HG03460 (cell line): ENCODE measurements at regions not wholly inside any gene's neighbourhood (a gene's known extent, or its start where the extent isn't known, plus 50 kb on each side); places are given as distances from the start of the nearest gene placed in this dataset.

Source experiments
- ATAC-seq: cut with Tn5 transposase; IDR thresholded peaks from one replicate; pipeline ENCODE4 v1.9.1; 2021; ENCODE audit not compliant: unreplicated experiment

DNA sequence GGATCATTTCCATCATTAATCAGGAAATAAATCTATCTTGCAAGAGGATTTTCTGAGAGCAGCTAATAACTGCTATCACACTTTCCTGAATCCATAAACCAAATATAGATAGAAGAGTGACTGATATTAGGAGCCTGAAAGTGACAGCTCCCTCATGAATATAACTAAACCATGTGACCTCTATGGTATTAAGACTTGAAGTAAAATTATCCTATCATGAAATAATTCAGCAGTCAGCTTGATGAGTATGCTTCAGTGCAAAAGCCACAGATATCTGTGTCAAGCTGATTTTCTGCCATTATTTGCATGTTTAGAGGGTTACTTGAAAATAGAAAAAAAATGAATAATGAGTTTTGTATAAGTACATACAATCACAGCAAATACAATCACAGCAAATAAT is 80.1 kb upstream of the PPP1R3A start:
- no peak for ATAC-seq

GRCh38 chr7:113996405-113996804 is 77.6 kb upstream of the PPP1R3A start:
- no peak for ATAC-seq

DNA sequence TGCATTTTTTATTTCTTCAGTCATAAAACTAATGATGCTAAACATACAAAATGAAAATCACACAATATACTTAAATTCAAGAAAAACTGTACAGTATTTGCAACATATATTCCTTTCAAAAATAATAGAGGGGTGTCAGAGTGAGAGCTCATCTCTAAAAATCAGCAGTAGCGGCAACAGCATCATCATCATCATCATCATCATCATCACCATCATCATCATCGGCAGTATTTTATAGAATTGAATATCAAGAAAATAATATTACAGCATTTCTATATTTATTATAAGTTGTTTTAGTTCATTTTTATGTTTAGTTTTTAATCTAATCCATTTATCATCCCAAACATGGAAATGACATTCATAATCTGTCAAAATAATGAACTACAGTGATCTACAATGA is 67.4 kb upstream of the PPP1R3A start:
- no peak for ATAC-seq

- no peak for ATAC-seq
Measured at GRCh38 chr7:113976508-113976907, 57.7 kb upstream of the PPP1R3A start.

DNA sequence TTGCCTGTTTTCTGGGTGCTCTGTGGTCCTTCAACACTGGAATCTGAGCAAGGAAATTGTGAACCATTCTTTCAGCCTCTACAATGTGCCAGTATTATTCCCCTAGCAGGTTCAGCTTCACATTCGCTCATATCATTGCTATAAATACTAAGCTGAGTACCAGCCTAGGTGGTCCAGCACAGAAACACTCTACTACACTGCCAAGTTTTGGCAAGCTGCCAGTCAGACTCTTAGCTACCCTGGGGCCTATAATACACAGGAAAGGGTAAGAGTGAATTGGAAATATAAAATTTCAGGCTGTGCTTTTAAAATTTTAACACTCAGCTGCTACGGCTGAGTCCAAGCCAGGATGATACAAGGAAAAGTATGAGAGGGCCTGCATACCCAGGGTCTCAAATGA is 49.9 kb upstream of the PPP1R3A start:
- ATAC-seq = no peak
